Nephron (organoid): ENCODE measurements at regions not wholly inside any gene's neighbourhood (a gene's known extent, or its start where the extent isn't known, plus 50 kb on each side); places are given as distances from the start of the nearest gene placed in this dataset.

ENCODE experiments used
- H3K27ac Mint-ChIP-seq, 3 experiments: 2 replicates each; pipeline ENCODE4 v1.8.0; 2020; ENCODE audit warnings: mixed read lengths in 3 of 3, mild to moderate bottlenecking in 2 of 3, moderate library complexity in 1 of 3
- H3K27me3 Mint-ChIP-seq: 2 replicates; pipeline ENCODE4 v1.8.0; 2021; ENCODE audit warnings: low read depth, mild to moderate bottlenecking, moderate library complexity, mixed read lengths
- H3K36me3 Mint-ChIP-seq: 2 replicates; pipeline ENCODE4 v1.8.0; 2020; ENCODE audit warnings: low read depth, mixed read lengths
- H3K4me1 Mint-ChIP-seq: 2 replicates; pipeline ENCODE4 v1.8.0; 2020; ENCODE audit warnings: mixed read lengths
- H3K4me3 Mint-ChIP-seq, 3 experiments: 2 replicates each; pipeline ENCODE4 v1.8.0; 2020; ENCODE audit warnings: mild to moderate bottlenecking in 3 of 3, mixed read lengths in 3 of 3, moderate library complexity in 2 of 3
- H3K9me3 Mint-ChIP-seq: 2 replicates; pipeline ENCODE4 v1.8.0; 2020; ENCODE audit warnings: mixed read lengths
- TF ChIP-seq, protein P1 (sequence below), 3 experiments: fragments of 200-600 bp; sonication (generic); IDR thresholded peaks; one replicate each; pipeline ENCODE4 v1.5.0; 2021; ENCODE audit warnings: antibody characterized with exemption in 3 of 3; ENCODE audit not compliant: unreplicated experiment in 3 of 3

DNA sequence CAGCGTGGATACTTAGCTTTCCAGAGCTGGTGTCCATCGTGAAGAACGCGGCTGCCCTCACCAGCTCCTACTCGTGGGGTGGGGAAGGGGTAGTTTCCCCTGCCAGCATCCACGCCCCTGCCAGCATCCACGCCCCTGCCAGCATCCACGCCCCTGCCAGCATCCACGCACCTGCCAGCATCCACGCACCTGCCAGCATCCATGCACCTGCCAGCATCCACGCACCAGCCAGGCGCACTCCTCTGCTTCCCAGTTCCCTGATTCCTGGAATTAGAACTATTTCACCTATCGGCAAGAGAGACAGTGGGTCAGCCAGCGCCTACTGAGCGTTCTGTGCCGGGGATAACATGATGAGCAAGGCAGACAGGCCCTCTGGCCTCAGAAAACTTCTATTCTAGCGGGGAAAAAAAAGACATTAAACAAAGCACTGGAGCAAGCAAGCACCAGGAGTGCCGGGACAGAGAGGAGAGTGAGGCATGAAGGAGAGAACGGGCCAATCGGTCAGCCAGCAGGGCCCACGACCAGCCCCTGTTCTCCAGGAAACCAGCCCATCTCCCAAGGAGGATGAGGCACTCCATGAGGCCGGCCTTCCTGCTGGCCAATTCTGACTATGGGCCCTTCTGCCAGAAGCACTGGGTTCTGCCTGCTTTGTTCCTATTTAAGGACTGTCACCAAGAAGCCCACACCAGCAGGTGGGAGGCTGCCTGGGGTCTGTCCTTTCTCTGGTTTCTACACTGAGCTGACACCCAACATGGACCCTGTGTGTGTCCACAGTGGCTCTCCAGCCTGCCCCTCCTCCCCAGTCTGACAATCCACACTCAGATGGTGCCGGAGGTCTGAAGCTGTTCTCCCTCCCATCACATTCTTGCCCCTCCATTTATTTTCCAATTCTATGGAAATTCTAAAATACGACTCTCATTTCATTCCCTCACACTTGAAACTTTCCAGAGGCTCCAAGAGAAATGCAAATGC, 78.4 kb upstream of the SALL3 start:
- TF ChIP-seq, protein P1, sequence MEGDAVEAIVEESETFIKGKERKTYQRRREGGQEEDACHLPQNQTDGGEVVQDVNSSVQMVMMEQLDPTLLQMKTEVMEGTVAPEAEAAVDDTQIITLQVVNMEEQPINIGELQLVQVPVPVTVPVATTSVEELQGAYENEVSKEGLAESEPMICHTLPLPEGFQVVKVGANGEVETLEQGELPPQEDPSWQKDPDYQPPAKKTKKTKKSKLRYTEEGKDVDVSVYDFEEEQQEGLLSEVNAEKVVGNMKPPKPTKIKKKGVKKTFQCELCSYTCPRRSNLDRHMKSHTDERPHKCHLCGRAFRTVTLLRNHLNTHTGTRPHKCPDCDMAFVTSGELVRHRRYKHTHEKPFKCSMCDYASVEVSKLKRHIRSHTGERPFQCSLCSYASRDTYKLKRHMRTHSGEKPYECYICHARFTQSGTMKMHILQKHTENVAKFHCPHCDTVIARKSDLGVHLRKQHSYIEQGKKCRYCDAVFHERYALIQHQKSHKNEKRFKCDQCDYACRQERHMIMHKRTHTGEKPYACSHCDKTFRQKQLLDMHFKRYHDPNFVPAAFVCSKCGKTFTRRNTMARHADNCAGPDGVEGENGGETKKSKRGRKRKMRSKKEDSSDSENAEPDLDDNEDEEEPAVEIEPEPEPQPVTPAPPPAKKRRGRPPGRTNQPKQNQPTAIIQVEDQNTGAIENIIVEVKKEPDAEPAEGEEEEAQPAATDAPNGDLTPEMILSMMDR (IDR thresholded peaks at IDR 0.05; ENCODE audit: unreplicated experiment in 3 of 3) = no peak
- no peaks in the 10 kb centered on the region for H3K36me3 Mint-ChIP-seq
- H3K4me3 Mint-ChIP-seq = no peak overlapping the region
- no peak overlapping the region for H3K27ac Mint-ChIP-seq
- peaks cover 38% of the 10 kb centered on the region for H3K27me3 Mint-ChIP-seq
- H3K9me3 Mint-ChIP-seq = peaks cover 14% of the 10 kb centered on the region
- no peaks in the 10 kb centered on the region for H3K4me1 Mint-ChIP-seq

GRCh38 chr18:78901923-78902794, 77.5 kb upstream of the SALL3 start:
- no peaks in the 10 kb centered on the region for H3K4me1 Mint-ChIP-seq
- H3K27ac Mint-ChIP-seq = no peak overlapping the region
- H3K4me3 Mint-ChIP-seq = no peak overlapping the region
- no peaks in the 10 kb centered on the region for H3K36me3 Mint-ChIP-seq
- H3K9me3 Mint-ChIP-seq = peaks cover 10% of the 10 kb centered on the region
- TF ChIP-seq, protein P1 (IDR thresholded peaks at IDR 0.05; ENCODE audit: unreplicated experiment in 3 of 3) = no peak
- H3K27me3 Mint-ChIP-seq = peaks cover 29% of the 10 kb centered on the region

- no peak overlapping the region for H3K27ac Mint-ChIP-seq
- no peak overlapping the region for H3K4me3 Mint-ChIP-seq
- peaks cover 27% of the 10 kb centered on the region for H3K27me3 Mint-ChIP-seq
- peaks cover 7% of the 10 kb centered on the region for H3K9me3 Mint-ChIP-seq
- TF ChIP-seq, protein P1 (IDR thresholded peaks at IDR 0.05; ENCODE audit: unreplicated experiment in 3 of 3) = no peak
- H3K4me1 Mint-ChIP-seq = no peaks in the 10 kb centered on the region
- H3K36me3 Mint-ChIP-seq = no peaks in the 10 kb centered on the region
Measured at GRCh38 chr18:78902795-78903435, 76.7 kb upstream of the SALL3 start.

GRCh38 chr18:78903436-78904178, 76.0 kb upstream of the SALL3 start:
- H3K27me3 Mint-ChIP-seq = peaks cover 30% of the 10 kb centered on the region
- no peak overlapping the region for H3K4me3 Mint-ChIP-seq
- no peaks in the 10 kb centered on the region for H3K36me3 Mint-ChIP-seq
- no peak overlapping the region for H3K27ac Mint-ChIP-seq
- H3K9me3 Mint-ChIP-seq = peaks cover 5% of the 10 kb centered on the region
- H3K4me1 Mint-ChIP-seq = no peaks in the 10 kb centered on the region
- TF ChIP-seq, protein P1 (IDR thresholded peaks at IDR 0.05; ENCODE audit: unreplicated experiment in 3 of 3) = no peak

- peaks cover 5% of the 10 kb centered on the region for H3K9me3 Mint-ChIP-seq
- H3K27ac Mint-ChIP-seq = no peak overlapping the region
- TF ChIP-seq, protein P1 (IDR thresholded peaks at IDR 0.05; ENCODE audit: unreplicated experiment in 3 of 3) = no peak
- H3K4me3 Mint-ChIP-seq = no peak overlapping the region
- H3K27me3 Mint-ChIP-seq = peaks cover 30% of the 10 kb centered on the region
- no peaks in the 10 kb centered on the region for H3K36me3 Mint-ChIP-seq
- no peaks in the 10 kb centered on the region for H3K4me1 Mint-ChIP-seq
Measured at GRCh38 chr18:78904179-78904531, 75.5 kb upstream of the SALL3 start.
